GM19324 (cell line): ENCODE measurements at regions not wholly inside any gene's neighbourhood (a gene's known extent, or its start where the extent isn't known, plus 50 kb on each side); places are given as distances from the start of the nearest gene placed in this dataset.

Source experiments
- ATAC-seq: cut with Tn5 transposase; IDR thresholded peaks from one replicate; pipeline ENCODE4 v1.9.1; 2021; ENCODE audit warnings: mild to moderate bottlenecking, moderate library complexity; ENCODE audit not compliant: unreplicated experiment, low FRiP score

DNA sequence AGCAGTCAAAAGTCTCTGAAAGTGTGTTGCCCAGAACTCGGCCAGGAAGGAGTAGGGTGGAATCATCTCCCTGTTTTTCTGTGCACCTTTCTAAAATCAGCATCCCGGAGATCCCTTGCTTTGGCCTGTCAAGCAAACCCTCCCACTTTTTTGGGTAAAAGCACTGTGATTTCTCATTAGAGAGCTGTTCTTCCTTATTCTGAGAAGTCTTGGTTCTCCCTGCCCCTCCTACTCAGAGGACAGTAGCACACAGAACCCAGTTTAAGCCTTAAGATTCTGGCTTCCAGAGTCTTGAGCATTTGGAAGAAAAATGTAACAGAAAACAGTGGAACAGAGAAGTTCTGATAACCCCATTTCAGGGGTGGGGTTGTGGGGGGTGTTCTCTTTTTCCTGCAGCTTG lies 52.6 kb upstream of the KATNAL1 start:
- ATAC-seq, result no peak

GRCh38 chr13:30360586-30360985 lies 53.2 kb upstream of the KATNAL1 start:
- ATAC-seq, result no peak

DNA sequence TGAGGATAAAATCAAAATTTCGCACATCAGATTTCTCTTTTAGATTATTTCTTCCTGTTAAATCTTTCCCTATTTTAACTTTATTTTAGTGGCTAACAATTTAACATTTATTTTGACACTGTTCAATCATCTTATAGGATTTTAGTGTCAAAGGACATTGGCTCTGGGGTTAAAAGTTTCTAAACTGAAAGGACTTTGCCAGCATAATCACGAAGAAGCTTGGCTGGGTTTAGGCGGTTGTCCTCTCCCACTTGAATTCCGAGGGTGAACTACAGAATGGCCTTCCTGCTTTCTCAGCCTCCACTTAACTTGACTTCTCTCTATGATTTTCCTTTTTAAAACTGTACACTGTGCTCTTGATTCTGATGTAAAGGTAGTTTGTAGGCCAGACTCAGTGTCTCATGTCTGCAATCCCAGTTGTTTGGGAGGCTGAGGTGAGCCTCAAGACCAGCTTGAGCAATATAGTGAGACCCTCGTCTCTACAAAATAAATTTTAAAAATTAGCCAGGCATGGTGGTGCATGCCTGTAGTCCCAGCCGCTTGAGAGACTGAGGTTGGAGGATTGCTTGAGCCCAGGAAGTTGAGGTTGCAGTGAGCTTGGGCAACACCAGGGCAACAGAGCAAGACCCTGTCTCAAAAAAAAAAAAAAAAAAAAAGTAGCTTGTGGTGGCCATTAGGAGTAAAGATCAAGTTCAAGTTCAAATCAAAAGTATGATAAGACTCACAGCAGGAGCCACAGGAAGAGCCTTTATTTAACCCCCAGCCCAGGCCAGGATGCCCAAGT lies 54.8 kb upstream of the KATNAL1 start:
- no peak for ATAC-seq

- ATAC-seq, result no peak
These were observed 55.5 kb upstream of the KATNAL1 start for GRCh38 chr13:30362869-30363268.

GRCh38 chr13:30363725-30364124 lies 56.4 kb upstream of the KATNAL1 start:
- no peak for ATAC-seq

DNA sequence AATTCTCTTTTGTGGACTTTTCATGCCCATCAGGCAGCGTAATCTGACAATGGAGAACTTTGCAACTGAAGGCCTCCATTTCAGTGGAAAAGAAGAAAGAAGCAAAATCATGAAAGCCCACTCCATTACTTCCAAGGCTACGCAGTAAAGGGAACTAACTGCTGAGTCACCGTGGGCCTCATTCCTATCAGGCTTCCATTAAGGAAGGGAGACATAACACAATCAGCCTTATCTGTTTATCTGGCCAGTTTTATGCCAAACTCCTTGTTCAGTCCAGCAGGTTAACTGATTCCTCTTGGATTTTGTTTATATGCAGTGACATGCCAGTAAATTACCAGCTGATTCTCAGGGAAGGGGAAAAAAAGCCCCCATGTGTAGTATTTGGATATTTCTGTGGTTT lies 56.8 kb upstream of the KATNAL1 start:
- ATAC-seq, result no peak

DNA sequence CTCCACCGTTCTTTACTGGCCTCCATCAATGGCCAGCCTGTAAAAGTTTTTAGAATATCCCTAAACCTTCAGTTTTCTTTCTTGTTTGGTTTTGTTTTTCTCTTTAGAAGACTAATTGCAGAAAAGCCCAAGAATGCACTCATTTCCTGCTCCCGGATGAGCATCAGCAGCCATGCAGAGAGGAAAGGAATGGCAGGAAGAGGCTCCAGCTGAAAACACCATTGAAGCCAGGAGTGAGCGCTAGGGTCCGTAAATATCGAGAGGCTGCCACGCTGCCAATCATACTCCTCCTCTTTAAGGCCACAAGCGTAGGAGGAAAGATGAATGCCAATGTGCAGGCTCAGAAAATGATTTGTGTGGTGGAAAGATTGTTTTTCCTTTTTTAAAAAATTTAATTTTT lies 57.4 kb upstream of the UBE2L5 start:
- no peak for ATAC-seq

DNA sequence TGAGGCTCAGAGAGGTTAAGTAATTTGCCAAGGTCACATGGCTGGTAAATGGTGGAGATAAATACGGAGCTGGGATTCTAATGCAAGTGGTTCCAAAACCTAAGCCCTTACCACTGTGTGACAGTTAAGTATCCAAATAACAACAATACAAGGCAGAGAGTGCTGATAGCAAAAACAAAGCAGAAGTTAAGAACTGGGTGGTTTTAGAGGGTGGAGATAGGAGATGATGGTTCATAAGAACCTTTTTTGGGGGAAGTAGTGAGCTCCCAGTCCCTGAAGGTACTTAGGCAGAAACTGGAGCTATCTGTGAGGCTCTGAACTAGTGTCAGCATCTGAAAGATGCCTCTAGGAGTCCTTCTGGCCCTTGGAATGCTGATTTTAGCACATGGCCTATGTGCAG lies 56.2 kb upstream of the UBE2L5 start:
- ATAC-seq, result no peak

- ATAC-seq, result no peak
These were observed 55.0 kb upstream of the UBE2L5 start for GRCh38 chr13:30367296-30367695.

DNA sequence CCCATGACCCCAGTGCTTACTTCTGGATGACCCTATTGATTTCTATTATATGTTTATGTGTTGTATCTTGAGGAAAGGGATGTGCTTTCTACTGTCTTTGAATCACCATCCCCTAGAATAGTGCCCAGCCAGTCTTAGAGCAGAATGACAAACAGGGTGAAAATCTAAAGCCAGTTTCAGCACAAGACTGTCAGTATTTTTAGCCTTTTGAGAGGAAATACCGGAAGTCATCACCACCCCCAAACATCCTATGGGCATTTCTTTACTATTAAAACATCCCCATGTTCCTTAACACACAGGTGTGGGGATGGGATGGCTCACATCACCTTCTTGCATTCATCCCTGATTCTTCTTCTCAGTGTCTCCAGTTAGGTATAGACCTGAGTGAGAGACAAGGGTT lies 52.1 kb upstream of the UBE2L5 start:
- no peak for ATAC-seq

DNA sequence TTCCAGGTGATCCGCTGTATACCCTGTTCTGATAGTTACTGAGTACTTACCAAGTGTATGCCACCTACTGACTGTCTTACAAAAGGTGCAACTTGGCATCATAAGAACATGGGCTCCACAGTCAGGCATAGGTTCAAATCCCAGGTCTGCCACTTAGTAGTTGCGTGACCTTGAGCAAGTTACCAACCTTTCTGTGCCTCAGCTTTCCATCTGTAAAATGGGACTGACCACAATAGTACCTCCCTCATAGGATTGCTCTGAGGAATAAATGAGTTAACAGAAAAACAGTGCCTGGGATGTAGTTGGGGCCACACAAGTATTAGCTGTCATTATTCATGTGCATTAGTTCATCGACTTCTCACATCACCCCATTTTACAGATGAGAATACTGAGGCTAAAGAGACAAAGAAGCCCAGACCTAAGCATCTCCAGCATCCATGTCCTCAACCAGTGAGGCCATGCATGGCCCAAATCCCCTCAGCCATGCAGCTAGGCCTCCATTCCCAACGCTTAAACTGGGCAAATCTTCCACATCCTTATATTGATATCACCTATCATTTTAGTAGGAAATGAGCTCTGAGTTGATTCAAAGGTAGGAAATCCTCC lies 51.3 kb upstream of the UBE2L5 start:
- ATAC-seq, result no peak

- ATAC-seq, result peak; percentile 77
These were observed 50.5 kb upstream of the UBE2L5 start for GRCh38 chr13:30371649-30372265.
